ENCODE measurements at regions not wholly inside any gene's neighbourhood (a gene's known extent, or its start where the extent isn't known, plus 50 kb on each side); places are given as distances from the start of the nearest gene placed in this dataset.

DNA sequence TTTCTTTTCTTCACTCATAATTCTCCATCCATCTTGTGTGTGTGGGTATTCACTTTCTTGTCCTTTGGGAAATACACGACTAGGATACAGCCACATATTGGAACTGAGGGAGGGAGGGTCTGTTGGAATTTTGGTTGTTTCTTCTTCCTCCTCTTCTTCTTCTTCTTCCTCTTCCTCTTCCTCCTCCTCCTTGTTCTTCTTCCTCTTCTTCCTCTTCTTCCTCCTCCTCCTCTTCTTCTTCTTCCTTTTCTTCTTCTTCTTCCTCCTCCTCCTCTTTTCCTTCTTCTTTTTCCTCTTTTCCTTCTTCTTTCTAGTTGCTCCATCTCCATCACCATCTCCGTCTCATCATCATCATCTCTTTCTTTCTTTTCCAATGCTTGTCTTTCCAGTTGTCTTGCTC, 1307.3 kb upstream of the ZEB2 start:
- FAIRE-seq = no peak
- H3K27me3 ChIP-seq (ENCODE audit: control insufficient read depth, insufficient read depth, low read length) = no peaks in the 10 kb centered on the region
- TF ChIP-seq, protein P1, sequence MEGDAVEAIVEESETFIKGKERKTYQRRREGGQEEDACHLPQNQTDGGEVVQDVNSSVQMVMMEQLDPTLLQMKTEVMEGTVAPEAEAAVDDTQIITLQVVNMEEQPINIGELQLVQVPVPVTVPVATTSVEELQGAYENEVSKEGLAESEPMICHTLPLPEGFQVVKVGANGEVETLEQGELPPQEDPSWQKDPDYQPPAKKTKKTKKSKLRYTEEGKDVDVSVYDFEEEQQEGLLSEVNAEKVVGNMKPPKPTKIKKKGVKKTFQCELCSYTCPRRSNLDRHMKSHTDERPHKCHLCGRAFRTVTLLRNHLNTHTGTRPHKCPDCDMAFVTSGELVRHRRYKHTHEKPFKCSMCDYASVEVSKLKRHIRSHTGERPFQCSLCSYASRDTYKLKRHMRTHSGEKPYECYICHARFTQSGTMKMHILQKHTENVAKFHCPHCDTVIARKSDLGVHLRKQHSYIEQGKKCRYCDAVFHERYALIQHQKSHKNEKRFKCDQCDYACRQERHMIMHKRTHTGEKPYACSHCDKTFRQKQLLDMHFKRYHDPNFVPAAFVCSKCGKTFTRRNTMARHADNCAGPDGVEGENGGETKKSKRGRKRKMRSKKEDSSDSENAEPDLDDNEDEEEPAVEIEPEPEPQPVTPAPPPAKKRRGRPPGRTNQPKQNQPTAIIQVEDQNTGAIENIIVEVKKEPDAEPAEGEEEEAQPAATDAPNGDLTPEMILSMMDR (IDR thresholded peaks at IDR 0.05; ENCODE audit: insufficient read depth, low read length, severe bottlenecking) = no peak

DNA sequence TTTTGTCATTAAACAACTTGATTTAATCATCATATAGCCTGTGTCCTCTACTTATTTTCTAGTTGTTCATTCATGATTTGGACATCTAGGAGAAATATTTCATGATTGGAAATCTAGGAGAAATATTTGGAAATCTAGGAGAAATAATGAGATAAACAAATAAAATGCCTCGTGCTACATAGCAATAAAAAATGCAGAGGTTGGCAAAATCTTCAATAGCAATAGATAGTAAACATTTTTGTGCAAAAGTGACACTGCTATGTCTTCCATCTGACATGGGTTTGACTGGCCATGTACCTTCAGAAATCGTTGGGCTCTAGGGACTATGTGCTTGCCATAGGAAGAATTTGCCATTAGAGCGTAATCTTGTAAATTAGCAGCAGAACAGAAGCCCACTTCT, 1304.5 kb upstream of the ZEB2 start:
- DNase-seq (ENCODE audit: low read depth) = no peak
- TF ChIP-seq, protein P1 (IDR thresholded peaks at IDR 0.05; ENCODE audit: insufficient read depth, low read length, severe bottlenecking) = no peak
- Histone ChIP-seq H3K4me3 (ENCODE audit: low read depth, low read length) (no peak overlapping the region), H3K36me3 (ENCODE audit: control insufficient read depth, insufficient read depth, low read length) (no peaks in the 10 kb centered on the region), H3K27me3 (ENCODE audit: control insufficient read depth, insufficient read depth, low read length) (no peaks in the 10 kb centered on the region)
- no peak for FAIRE-seq

More for the DNA sequence above, 1307.3 kb upstream of the ZEB2 start:
- H3K36me3 ChIP-seq (ENCODE audit: control insufficient read depth, insufficient read depth, low read length) = no peaks in the 10 kb centered on the region
- DNase-seq (ENCODE audit: low read depth) = no peak
- H3K4me3 ChIP-seq (ENCODE audit: low read depth, low read length) = no peak overlapping the region

DNA sequence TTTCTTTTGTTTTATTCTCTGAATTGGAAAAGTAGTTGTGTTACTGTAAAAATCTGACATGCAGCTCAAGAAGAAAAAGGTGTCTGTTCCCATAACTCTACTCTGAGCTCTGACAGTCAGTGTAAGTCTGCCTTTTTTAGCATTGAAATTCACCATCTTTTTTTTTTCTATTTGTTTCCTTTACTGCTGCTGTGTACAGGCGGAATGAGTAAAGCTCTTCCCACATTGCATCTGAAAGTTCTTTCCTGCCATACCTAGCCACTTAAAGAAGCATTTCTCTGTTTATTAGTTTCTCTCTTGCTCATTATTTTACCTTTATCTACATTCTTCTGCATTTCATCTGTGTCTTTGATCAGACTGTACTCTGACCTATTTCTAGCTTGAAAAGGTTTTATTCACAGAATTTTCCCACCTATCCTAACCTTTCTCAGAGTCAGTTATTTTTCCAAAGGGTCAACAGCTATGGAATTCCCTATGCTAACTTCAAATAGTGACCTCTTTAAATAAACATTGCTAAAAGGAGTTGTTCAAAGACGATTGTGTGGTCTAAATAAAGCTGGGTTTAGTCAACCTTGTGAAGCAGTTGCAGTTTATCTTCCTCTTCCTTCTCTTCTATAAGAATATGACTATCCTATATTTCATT, 1303.1 kb upstream of the ZEB2 start:
- no peak for FAIRE-seq
- no peak for DNase-seq (ENCODE audit: low read depth)
- H3K4me3 ChIP-seq (ENCODE audit: low read depth, low read length) = no peak overlapping the region
- TF ChIP-seq, protein P1 (IDR thresholded peaks at IDR 0.05; ENCODE audit: insufficient read depth, low read length, severe bottlenecking) = no peak
- no peaks in the 10 kb centered on the region for H3K27me3 ChIP-seq (ENCODE audit: control insufficient read depth, insufficient read depth, low read length)
- no peaks in the 10 kb centered on the region for H3K36me3 ChIP-seq (ENCODE audit: control insufficient read depth, insufficient read depth, low read length)

DNA sequence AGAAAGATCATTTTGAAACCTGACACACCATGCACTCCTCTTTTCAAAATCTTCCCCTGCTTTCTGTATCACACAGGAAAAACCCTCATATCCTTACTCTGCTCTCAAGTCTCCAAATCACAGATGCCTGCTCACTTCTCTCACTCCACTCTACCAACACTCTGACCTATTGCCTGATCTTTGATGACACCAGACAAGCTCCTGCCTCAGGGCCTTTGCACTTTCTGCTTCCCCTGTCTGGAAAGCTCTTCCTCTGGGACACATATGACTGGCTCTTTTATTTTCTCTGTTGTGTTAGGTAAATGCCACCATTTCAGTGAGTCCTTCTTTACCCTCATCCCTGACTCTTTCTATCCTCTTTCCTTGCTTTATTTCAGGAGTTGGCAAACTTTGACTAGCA, 1300.7 kb upstream of the ZEB2 start:
- TF ChIP-seq, protein P1 (IDR thresholded peaks at IDR 0.05; ENCODE audit: insufficient read depth, low read length, severe bottlenecking) = no peak
- H3K36me3 ChIP-seq (ENCODE audit: control insufficient read depth, insufficient read depth, low read length) = no peaks in the 10 kb centered on the region
- FAIRE-seq (no peak), DNase-seq (ENCODE audit: low read depth) (no peak)
- H3K4me3 ChIP-seq (ENCODE audit: low read depth, low read length) = no peak overlapping the region
- no peaks in the 10 kb centered on the region for H3K27me3 ChIP-seq (ENCODE audit: control insufficient read depth, insufficient read depth, low read length)

DNA sequence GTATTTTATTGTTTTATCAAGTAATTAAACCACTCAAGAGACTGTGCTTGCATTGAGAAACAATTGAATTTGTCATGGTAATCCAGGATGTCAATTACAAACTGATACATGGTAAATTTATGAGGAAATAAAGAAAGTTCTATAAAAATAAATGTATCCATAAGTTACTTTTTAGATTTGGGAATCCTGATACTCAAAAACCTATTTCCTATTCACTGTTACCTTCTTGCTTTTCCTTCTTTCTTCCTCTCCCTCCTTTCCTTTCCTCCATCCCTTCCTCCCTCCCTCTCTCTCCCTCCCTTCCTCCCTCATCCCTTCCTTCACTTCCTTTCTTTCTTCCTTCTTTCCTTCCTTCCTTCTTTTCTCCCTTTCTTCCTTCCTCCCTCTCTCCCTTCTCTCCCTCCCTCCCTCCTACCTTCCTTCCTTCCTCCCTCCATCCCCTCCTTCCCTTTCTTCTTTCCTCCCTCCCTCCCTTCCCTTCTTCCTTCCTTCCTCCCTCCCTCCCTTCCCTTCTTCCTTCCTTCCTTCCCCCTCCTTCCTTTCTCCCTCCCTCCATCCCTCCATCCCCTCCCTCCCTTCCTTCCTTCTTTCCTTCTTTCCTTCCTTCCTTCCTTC, 1299.1 kb upstream of the ZEB2 start:
- FAIRE-seq (no peak), DNase-seq (ENCODE audit: low read depth) (no peak)
- no peaks in the 10 kb centered on the region for H3K36me3 ChIP-seq (ENCODE audit: control insufficient read depth, insufficient read depth, low read length)
- TF ChIP-seq, protein P1 (IDR thresholded peaks at IDR 0.05; ENCODE audit: insufficient read depth, low read length, severe bottlenecking) = no peak
- no peaks in the 10 kb centered on the region for H3K27me3 ChIP-seq (ENCODE audit: control insufficient read depth, insufficient read depth, low read length)
- H3K4me3 ChIP-seq (ENCODE audit: low read depth, low read length) = no peak overlapping the region

DNA sequence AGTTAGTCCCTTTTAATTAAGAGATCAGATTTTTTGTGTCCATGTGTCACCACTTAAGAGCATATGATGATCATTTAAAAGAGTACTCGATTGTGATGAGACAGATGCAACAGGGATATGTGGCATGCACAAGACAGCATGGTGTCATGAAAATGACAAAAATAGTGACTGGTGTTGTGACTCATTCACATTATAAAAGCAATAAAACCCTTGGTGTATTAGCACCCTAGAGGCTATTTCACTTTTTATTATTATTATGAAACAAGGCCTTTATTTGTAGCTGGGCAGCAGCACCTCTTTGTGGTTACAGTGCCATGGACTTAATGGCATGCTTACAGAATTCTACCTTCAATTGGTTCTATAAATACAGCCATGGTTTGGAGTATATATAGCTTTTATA, 1296.0 kb upstream of the ZEB2 start:
- no peak for FAIRE-seq

More for the DNA sequence above, 1296.0 kb upstream of the ZEB2 start:
- TF ChIP-seq, protein P1 (IDR thresholded peaks at IDR 0.05; ENCODE audit: insufficient read depth, low read length, severe bottlenecking) = no peak
- H3K36me3 ChIP-seq (ENCODE audit: control insufficient read depth, insufficient read depth, low read length) = no peaks in the 10 kb centered on the region
- no peaks in the 10 kb centered on the region for H3K27me3 ChIP-seq (ENCODE audit: control insufficient read depth, insufficient read depth, low read length)
- H3K4me3 ChIP-seq (ENCODE audit: low read depth, low read length) = no peak overlapping the region
- no peak for DNase-seq (ENCODE audit: low read depth)

All from bronchial epithelial cell (primary cell).